ENCODE measurements at regions not wholly inside any gene's neighbourhood (a gene's known extent, or its start where the extent isn't known, plus 50 kb on each side); places are given as distances from the start of the nearest gene placed in this dataset.
A peak's percentile ranks its signal among the peaks of the same experiment; 100 is the strongest.

GRCh38 chr2:183348492-183348891 lies 224.2 kb downstream of the NUP35 start:
- no peak overlapping the region for H3K27ac ChIP-seq
- no peaks in the 10 kb centered on the region; the same call in 1 of the 2 replicates for H3K36me3 ChIP-seq
- no peaks in the 10 kb centered on the region for H3K9me3 ChIP-seq (replicated peaks)
- no peak overlapping the region for H3K4me3 ChIP-seq
- H3K4me1 ChIP-seq (replicated peaks): no peaks in the 10 kb centered on the region
- DNase-seq (ENCODE audit: low read depth in 1 of 2, low spot score in 2 of 2): no peak
- no peaks in the 10 kb centered on the region for H3K27me3 ChIP-seq (replicated peaks)

DNA sequence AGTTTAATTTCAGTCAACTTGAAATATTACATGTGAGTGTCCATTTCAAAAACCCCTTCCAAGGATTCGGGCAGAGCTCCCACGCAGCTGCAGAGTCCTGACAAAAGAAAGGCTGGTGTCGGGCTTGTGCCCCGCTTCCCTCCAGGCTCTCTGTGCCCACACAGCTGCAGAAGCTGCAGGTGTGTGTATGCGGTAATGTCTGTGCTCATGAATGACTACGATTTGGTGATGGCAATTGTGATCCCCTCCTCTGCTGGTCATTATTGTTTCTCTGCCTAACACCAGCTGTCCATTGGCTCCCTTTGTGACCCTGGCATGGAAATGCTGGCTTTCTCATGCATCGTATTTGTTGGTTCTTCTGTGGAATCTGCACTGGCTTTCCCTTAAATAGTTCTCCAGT lies 224.8 kb downstream of the NUP35 start:
- Histone ChIP-seq H3K27me3 (replicated peaks) (no peaks in the 10 kb centered on the region), H3K4me3 (no peak overlapping the region), H3K36me3 (no peaks in the 10 kb centered on the region; the same call in 1 of the 2 replicates), H3K9me3 (replicated peaks) (no peaks in the 10 kb centered on the region), H3K27ac (no peak overlapping the region), H3K4me1 (replicated peaks) (no peaks in the 10 kb centered on the region)
- DNase-seq (ENCODE audit: low read depth in 1 of 2, low spot score in 2 of 2): no peak

GRCh38 chr2:183359867-183360266 lies 235.6 kb downstream of the NUP35 start:
- no peak overlapping the region for H3K27ac ChIP-seq
- no peak for DNase-seq (ENCODE audit: low read depth in 1 of 2, low spot score in 2 of 2)
- H3K27me3 ChIP-seq (replicated peaks): no peaks in the 10 kb centered on the region
- no peaks in the 10 kb centered on the region for H3K9me3 ChIP-seq (replicated peaks)
- no peaks in the 10 kb centered on the region for H3K36me3 ChIP-seq
- no peak overlapping the region for H3K4me3 ChIP-seq
- H3K4me1 ChIP-seq (replicated peaks): no peaks in the 10 kb centered on the region

DNA sequence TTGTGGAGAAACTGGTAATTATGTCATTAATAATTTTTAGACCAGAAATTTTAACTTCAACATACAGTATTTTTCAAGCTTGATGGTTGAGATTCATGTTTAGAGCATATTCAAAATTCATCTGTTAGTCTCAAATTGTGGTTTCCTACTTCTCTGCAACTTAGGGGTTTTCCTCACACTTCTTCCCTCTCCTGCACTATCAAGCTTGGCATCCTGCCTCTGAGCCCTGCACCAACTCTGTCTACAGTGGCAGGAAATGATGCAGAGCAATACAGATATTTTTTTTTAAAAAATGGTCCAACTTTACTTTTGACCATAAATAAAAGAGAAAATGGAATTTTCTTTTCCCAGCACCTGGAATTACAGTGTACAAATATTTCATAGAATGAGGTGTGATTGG lies 247.3 kb downstream of the NUP35 start:
- DNase-seq (ENCODE audit: low read depth in 1 of 2, low spot score in 2 of 2): no peak
- Histone ChIP-seq H3K4me1 (replicated peaks) (no peaks in the 10 kb centered on the region), H3K27ac (no peak overlapping the region), H3K36me3 (no peaks in the 10 kb centered on the region), H3K4me3 (no peak overlapping the region), H3K27me3 (replicated peaks) (no peaks in the 10 kb centered on the region), H3K9me3 (replicated peaks) (no peaks in the 10 kb centered on the region)

DNA sequence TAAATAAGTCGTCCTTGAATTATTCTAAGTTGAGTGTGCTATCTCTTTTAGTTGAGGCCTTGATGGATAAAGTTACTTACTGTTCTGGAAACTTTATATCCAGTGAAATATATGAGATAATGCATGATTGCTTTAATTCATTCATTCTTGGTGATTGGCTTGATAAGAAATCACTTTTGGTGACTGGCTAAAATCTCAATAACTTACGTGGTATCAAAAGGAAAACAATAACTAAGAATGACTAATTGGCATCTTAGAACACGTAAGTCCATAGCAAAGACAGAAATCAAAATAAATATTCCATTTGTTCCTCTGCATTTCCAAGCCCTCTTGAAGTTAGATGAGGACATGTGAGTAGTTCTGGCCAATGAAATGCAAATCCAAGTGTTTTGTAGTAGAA lies 251.6 kb downstream of the NUP35 start:
- no peaks in the 10 kb centered on the region for H3K36me3 ChIP-seq

GRCh38 chr2:183383854-183384253 lies 259.6 kb downstream of the NUP35 start:
- Histone ChIP-seq H3K9me3 (replicated peaks) (no peaks in the 10 kb centered on the region), H3K27ac (no peak overlapping the region), H3K4me1 (replicated peaks) (no peaks in the 10 kb centered on the region), H3K27me3 (replicated peaks) (no peaks in the 10 kb centered on the region), H3K36me3 (no peaks in the 10 kb centered on the region), H3K4me3 (no peak overlapping the region)
- DNase-seq (ENCODE audit: low read depth in 1 of 2, low spot score in 2 of 2): no peak

More for the DNA sequence above, 251.6 kb downstream of the NUP35 start:
- H3K4me1 ChIP-seq (replicated peaks): no peaks in the 10 kb centered on the region
- H3K27me3 ChIP-seq (replicated peaks): no peaks in the 10 kb centered on the region
- DNase-seq (ENCODE audit: low read depth in 1 of 2, low spot score in 2 of 2): no peak
- H3K27ac ChIP-seq: no peak overlapping the region
- H3K9me3 ChIP-seq (replicated peaks): no peaks in the 10 kb centered on the region
- no peak overlapping the region for H3K4me3 ChIP-seq

GRCh38 chr2:183389546-183390080 lies 265.4 kb downstream of the NUP35 start:
- no peaks in the 10 kb centered on the region for H3K27me3 ChIP-seq (replicated peaks)
- no peaks in the 10 kb centered on the region for H3K36me3 ChIP-seq
- no peak overlapping the region for H3K27ac ChIP-seq
- no peak overlapping the region for H3K4me3 ChIP-seq
- H3K4me1 ChIP-seq (replicated peaks): no peaks in the 10 kb centered on the region
- H3K9me3 ChIP-seq (replicated peaks): no peaks in the 10 kb centered on the region; the same call in 1 of the 2 replicates
- peak in 1 of 2 experiments; percentile 40 for DNase-seq (ENCODE audit: low read depth in 1 of 2, low spot score in 2 of 2)

- Histone ChIP-seq H3K27me3 (replicated peaks) (no peaks in the 10 kb centered on the region), H3K4me1 (replicated peaks) (no peaks in the 10 kb centered on the region), H3K27ac (no peak overlapping the region), H3K36me3 (no peaks in the 10 kb centered on the region), H3K4me3 (no peak overlapping the region), H3K9me3 (replicated peaks) (no peaks in the 10 kb centered on the region; the same call in 1 of the 2 replicates)
- no peak for DNase-seq (ENCODE audit: low read depth in 1 of 2, low spot score in 2 of 2)
Observed at GRCh38 chr2:183390109-183390508, 265.9 kb downstream of the NUP35 start.

- no peak for DNase-seq (ENCODE audit: low read depth in 1 of 2, low spot score in 2 of 2)
- Histone ChIP-seq H3K27ac (no peak overlapping the region), H3K27me3 (replicated peaks) (no peaks in the 10 kb centered on the region), H3K9me3 (replicated peaks) (no peaks in the 10 kb centered on the region), H3K4me3 (no peak overlapping the region), H3K36me3 (no peaks in the 10 kb centered on the region), H3K4me1 (replicated peaks) (no peaks in the 10 kb centered on the region)
Observed at GRCh38 chr2:183404392-183404791, 280.1 kb downstream of the NUP35 start.

DNA sequence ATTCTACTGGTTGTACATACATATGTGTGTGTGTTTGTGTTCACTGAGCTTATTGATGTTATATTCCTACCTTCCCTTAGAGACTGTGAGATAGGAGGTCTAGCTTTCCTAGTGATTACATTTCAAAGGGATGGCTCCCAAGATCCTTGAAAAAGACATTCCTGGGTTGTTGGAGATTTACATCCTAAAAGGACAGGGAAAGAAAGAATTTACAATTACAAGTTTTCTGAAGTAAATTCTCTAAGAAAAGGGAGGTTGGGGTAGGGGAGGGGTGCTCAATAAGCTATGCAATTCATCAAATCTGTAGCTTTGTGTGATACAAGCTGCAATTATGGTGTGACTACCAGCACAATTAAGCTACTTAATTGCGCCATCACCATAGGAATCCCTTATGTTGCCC lies 284.3 kb downstream of the NUP35 start:
- H3K36me3 ChIP-seq: no peaks in the 10 kb centered on the region
- no peaks in the 10 kb centered on the region for H3K9me3 ChIP-seq (replicated peaks)
- no peaks in the 10 kb centered on the region for H3K27me3 ChIP-seq (replicated peaks)
- DNase-seq (ENCODE audit: low read depth in 1 of 2, low spot score in 2 of 2): no peak
- no peak overlapping the region for H3K27ac ChIP-seq
- no peak overlapping the region for H3K4me3 ChIP-seq
- no peaks in the 10 kb centered on the region for H3K4me1 ChIP-seq (replicated peaks)

DNA sequence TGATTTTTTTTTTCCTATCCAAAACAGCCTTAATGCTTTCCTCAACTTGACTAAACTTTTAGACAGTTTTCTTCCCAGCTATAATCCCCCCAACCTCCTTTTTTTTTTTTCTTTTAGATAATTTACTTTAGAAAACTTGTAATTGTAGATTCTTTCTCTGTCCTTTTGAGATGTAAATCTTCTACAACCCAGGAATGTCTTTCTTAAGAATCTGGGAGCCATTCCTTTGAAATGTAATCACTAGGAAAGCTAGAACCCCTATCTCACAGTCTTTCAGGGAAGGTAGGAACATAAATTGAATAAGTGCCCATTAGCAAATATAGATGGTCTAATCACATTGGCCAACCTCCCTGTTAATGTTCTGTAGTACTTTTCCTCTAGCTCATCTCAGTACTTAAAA lies 285.4 kb downstream of the NUP35 start:
- Histone ChIP-seq H3K27ac (no peak overlapping the region), H3K36me3 (no peaks in the 10 kb centered on the region), H3K4me1 (replicated peaks) (no peaks in the 10 kb centered on the region), H3K4me3 (no peak overlapping the region), H3K27me3 (replicated peaks) (no peaks in the 10 kb centered on the region), H3K9me3 (replicated peaks) (no peaks in the 10 kb centered on the region)
- no peak for DNase-seq (ENCODE audit: low read depth in 1 of 2, low spot score in 2 of 2)

GRCh38 chr2:183416753-183417152 lies 292.5 kb downstream of the NUP35 start:
- Histone ChIP-seq H3K27me3 (replicated peaks) (no peaks in the 10 kb centered on the region), H3K4me3 (no peak overlapping the region), H3K9me3 (replicated peaks) (no peaks in the 10 kb centered on the region), H3K4me1 (replicated peaks) (no peaks in the 10 kb centered on the region), H3K36me3 (no peaks in the 10 kb centered on the region), H3K27ac (no peak overlapping the region)
- DNase-seq (ENCODE audit: low read depth in 1 of 2, low spot score in 2 of 2): no peak

DNA sequence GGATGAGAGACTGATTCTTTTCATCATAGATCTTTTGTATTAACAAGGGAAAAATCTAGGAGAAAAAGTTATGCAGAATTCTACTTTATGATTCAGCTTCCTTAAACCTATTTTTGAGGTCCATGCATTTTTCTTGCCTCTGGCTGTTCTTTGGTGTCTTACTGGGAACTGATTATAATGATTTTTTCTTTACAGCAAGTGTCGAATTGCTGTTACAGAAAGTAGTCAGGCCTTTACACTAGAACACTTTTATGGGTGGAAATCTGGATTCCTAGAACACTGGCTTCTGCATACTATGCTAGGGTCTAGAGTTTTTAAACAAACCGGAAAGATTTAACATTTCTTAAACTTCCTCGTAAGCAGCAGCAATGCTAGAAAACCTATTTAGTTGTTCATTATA lies 302.6 kb downstream of the NUP35 start:
- Histone ChIP-seq H3K27me3 (replicated peaks) (no peaks in the 10 kb centered on the region), H3K4me1 (replicated peaks) (no peaks in the 10 kb centered on the region), H3K9me3 (replicated peaks) (no peaks in the 10 kb centered on the region), H3K4me3 (no peak overlapping the region), H3K36me3 (no peaks in the 10 kb centered on the region), H3K27ac (no peak overlapping the region)
- no peak for DNase-seq (ENCODE audit: low read depth in 1 of 2, low spot score in 2 of 2)

- Histone ChIP-seq H3K36me3 (no peaks in the 10 kb centered on the region), H3K9me3 (replicated peaks) (no peaks in the 10 kb centered on the region), H3K4me1 (replicated peaks) (no peaks in the 10 kb centered on the region), H3K27me3 (replicated peaks) (no peaks in the 10 kb centered on the region), H3K4me3 (no peak overlapping the region), H3K27ac (no peak overlapping the region)
- DNase-seq (ENCODE audit: low read depth in 1 of 2, low spot score in 2 of 2): no peak
Observed at GRCh38 chr2:183427558-183427957, 303.3 kb downstream of the NUP35 start.

- no peaks in the 10 kb centered on the region for H3K9me3 ChIP-seq (replicated peaks)
Observed at GRCh38 chr2:183428881-183429280, 304.6 kb downstream of the NUP35 start.

More at GRCh38 chr2:183428881-183429280, 304.6 kb downstream of the NUP35 start:
- no peak for DNase-seq (ENCODE audit: low read depth in 1 of 2, low spot score in 2 of 2)
- Histone ChIP-seq H3K27ac (no peak overlapping the region), H3K27me3 (replicated peaks) (no peaks in the 10 kb centered on the region), H3K4me3 (no peak overlapping the region), H3K4me1 (replicated peaks) (no peaks in the 10 kb centered on the region), H3K36me3 (no peaks in the 10 kb centered on the region)
